CD4-positive, alpha-beta T cell treated with Interleukin-15 for 1 hour (primary cell): ENCODE measurements at regions not wholly inside any gene's neighbourhood (a gene's known extent, or its start where the extent isn't known, plus 50 kb on each side); places are given as distances from the start of the nearest gene placed in this dataset.

ENCODE experiments used
- DNase-seq: peaks from one replicate; pipeline ENCODE4 v3.0.0-alpha.2; 2020

DNA sequence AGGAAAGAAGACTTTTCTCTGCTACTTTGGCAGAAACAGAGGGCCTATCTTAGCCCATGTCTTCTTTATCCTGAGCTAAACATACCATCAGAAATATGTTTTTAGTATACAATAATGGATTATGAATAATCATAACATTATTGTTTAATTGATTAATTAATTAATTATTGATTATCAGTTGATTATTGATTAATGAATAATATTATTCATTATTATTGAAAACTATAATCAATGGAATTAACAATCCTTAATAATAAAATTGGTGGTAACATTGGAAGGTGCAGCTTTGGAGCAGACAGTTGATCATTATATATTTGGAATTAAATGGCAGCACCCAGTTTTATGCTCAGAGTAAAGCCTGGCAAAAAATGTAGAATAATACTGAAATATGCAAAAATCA, 655.9 kb upstream of the ARGLU1 start:
- DNase-seq, result no peak

GRCh38 chr13:107222597-107222996, 654.7 kb upstream of the ARGLU1 start:
- no peak for DNase-seq

DNA sequence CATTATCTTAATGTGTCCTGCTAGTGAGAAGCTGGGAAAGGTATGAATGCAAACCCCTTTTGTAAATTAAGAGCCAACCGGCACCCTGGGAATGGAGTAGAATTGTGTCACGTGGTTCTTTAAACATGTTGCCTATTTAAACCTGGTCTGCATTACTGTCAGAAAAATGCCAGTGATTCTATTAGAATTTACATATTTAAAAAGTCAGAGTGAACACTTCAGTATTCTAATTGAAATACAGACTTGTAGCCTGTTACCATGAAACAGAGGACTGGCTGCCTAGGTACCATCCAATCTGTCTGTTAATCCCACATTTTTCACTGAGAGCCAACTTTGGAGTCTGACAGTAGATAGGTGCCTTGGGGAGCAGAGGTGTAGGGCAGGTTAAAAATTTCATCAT, 652.3 kb upstream of the ARGLU1 start:
- no peak for DNase-seq

- DNase-seq, result no peak
Observed at GRCh38 chr13:107217251-107217650, 649.3 kb upstream of the ARGLU1 start.

DNA sequence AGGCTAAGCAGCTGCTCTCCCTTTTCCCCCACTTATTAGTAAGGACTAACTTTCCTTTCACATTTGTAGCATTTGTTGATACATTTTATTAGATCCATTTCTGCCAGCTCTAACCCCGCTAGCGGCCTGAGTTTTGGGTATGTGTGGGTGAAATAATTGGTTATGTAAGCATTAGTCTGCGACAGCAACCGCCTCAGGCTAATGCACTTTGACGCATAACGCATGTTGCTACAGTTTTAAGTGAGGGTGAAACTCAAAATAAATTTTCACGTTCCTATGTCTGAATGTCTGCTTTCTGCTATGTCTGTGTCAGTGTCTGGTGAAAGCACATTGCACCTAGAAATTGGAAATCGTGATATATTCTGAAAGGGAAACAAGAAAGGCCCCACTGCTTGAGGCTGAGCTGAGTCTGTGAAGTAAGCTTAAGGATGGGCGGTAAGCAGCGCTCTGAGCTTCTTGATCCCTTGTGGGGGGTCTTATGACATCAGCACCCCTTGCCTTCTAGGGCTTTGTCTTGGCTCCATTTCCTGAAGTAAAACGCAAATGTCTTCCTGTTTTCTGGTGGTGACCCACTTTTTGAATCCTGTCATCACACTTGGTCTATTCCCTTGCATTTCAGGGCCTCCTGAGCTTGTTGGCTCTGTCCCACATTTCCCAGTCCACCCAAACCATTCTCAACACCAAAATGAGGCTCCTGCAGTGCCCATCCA, 648.3 kb upstream of the ARGLU1 start:
- no peak for DNase-seq

- no peak for DNase-seq
Observed at GRCh38 chr13:107211073-107211472, 643.1 kb upstream of the ARGLU1 start.

DNA sequence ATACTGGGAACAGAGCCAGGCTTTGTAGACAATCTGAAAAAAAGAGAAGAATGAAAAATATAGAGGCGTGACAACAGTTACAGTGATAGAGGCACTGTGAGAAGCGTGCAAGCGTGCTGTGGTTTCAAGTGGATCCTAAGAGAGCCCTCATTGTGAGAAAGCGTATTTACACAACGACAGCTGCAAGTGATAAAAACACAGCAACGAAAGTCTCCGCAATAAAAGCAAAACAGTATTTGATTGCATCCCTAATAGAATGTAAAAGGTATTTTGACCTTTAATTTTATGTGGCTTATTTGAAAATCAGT, 642.7 kb upstream of the ARGLU1 start:
- no peak for DNase-seq

DNA sequence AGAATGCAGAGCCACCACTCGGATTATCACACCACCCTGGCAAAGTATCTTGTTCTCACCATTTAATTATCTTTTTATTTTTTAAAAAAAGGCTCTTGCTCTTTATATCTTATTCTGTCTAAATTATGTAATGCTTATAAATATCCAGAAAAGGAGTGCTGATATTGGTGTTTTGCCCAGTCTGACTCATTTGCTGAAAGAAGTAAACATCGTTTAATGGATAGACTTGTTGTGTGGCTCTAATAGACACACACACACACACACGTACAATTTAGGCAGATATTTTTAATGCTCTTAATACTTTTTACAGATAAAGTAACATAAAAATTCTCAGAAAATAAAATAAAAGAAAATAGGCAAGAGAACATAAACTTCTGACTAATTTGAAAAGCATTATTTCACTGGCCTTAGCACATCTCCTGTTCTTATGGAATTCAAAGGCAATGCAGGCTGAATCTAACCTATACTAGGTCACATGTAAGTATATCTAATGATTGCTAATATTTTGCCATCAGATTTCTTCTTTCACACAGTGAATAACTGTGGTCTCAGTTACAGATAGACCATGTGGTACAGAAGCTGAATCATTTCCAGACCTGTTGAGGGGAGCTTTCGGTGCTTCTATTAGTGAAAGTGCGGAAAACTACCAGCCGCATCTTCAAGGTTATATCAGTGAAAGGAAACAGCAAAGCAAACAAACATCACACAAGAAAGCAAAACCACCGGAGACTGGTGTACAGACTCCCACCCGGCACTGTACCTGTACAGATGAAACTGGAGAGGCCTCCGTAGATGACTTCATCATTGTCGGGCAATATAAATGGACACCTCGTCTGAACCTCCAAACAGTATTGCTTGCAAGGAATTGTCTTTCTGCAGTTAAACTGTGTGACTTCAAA, 642.1 kb upstream of the ARGLU1 start:
- DNase-seq, result no peak

DNA sequence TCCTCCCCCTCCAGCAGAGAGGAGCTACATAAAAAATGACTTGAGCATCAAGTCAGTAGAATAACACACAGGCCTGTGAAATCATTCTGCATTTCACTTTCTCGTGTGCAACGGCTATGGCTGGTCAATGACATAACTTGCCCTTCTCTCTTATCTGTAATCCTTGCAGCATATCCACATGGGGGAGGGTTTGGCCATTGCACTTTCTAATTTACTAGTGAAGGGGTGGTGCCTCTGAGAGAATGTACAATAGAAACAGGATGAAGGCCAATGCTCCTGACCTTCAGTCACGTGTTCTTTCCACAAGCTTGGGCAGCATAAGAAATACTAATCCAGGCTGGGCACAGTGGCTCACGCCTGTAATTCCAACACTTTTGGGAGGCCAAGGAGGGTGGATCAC, 641.0 kb upstream of the ARGLU1 start:
- no peak for DNase-seq

- DNase-seq, result peak; percentile 24
Observed at GRCh38 chr13:107205318-107206104, 637.6 kb upstream of the ARGLU1 start.

- DNase-seq, result no peak
Observed at GRCh38 chr13:107203146-107203847, 635.4 kb upstream of the ARGLU1 start.

DNA sequence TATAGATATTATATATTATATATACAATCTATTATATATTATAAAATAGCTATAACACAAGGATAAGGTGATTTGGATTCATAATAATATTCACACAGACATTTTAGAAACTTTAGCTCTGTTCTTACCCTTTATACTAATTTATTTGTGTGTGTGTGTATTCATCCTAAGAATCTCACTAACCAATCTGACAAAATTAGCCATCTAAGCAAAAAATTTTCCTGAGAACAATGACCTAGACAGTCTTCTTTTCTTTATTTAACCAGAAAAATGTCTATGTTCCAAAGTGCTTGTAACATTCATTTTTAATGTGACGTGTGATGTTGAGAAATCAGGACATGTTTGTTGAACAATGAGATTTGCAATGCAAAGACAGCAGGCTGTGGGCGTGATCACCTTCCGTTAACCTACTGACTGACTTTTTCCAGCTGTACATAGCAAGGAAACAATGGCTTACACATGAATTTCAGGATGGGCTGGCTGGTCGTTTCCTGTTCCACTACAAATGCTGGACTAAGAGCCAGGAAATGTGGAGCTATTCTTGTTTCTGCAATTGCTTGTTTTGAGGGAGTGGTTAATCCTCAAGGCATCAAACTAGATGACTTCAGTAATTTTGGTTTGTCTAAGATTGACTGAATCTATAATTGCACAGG, 634.6 kb upstream of the ARGLU1 start:
- no peak for DNase-seq

DNA sequence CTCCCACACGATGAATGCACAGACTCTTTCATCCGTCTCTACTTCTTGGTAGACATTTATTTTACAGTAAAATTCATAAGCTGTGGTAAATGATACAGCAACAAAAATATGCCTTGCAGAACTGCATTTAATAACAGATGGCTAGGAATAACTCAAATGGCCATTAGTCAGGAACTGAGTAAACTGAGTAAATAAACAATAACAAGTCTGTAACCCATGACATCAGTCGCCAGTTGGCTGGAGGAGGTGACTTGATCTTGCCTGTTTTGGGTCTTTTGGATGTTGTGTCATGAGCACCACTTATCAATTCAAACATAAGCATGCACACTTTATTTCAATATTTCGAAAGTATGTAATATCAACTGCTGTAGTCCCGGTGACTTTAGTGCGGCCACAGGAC, 632.6 kb upstream of the ARGLU1 start:
- DNase-seq, result no peak

DNA sequence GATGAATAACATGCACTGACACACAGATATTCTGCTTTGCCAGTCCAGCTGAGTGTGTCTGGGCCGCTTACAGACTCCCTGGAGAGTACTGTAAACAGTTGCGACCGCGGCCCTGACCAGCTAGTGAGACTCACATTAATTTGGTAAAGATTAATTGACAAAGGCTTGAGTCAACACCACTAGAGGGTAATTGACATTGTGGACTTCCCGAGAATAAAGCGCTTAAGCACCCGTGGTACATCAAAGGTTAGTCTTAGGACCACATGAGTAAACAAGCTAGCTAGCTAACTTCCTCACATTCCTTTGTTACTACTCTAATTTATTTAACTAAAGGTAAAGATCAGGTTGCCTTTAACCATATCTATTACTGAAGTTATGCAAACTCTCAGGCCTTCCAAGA, 624.4 kb upstream of the ARGLU1 start:
- DNase-seq, result no peak

DNA sequence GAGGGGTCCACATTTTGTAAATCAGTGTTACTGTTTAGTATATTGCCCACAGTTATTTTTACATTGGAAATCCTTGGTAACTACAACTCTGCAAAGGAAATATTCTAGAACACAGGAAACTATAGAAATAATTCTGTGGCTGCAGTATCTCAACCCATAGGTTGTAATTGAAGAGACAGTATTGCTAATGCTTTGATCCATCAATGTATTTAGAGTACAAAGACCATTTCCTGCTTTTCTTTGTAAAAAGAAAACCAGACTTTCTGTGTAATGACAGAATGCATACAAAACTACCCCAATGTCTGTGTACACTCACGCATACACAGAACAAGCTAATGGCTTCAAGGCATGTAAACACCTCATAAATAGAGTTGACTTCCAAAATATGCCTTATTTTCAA, 622.1 kb upstream of the ARGLU1 start:
- no peak for DNase-seq

- DNase-seq, result no peak
Observed at GRCh38 chr13:107185889-107186288, 618.0 kb upstream of the ARGLU1 start.

- no peak for DNase-seq
Observed at GRCh38 chr13:107170270-107170931, 602.5 kb upstream of the ARGLU1 start.

DNA sequence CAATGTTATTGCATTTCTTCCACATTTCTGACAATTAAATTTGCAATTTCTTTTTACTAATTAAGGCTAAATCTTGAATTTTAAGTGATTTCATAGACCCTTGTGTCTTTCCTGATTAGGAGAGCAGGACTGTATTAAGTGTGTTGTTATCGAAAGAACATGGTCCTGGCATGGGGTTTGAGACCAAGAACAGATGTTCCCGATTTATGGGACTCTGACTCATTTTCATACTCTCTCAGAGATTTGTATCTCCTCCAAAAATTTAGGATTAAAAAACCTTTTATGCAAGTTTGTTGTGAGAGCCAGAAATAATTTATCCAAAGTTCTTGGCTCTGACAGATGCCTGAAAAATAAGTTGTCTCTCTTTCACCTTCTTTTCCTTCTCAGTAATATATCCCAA, 589.3 kb upstream of the ARGLU1 start:
- DNase-seq, result no peak

GRCh38 chr13:107144432-107144831, 576.5 kb upstream of the ARGLU1 start:
- no peak for DNase-seq

DNA sequence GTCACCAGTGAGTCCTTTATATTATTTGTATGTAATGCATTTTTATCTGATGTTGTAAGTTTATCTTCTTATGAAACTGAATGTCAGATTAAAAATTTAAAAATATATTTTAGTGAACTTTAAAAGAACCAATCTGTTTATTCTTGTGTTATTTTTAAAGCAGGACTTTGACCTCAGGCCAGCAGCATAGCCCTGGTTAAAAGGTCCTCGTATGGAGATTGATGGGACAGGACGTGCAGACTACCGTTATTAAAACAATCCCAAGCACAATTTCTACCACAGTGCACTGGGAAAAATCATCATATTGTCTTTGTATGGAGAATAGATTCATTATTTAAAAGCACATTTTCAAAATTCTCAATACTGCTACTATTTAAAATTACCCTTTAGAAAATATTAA, 573.8 kb upstream of the ARGLU1 start:
- DNase-seq, result no peak

- no peak for DNase-seq
Observed at GRCh38 chr13:107139006-107139405, 571.1 kb upstream of the ARGLU1 start.

- DNase-seq, result no peak
Observed at GRCh38 chr13:107138486-107138885, 570.5 kb upstream of the ARGLU1 start.
